ENCODE measurements at regions not wholly inside any gene's neighbourhood (a gene's known extent, or its start where the extent isn't known, plus 50 kb on each side); places are given as distances from the start of the nearest gene placed in this dataset.
"Not testable (repeated sequence)": the region's sequence is repeated elsewhere in the genome, so short reads cannot be mapped to it uniquely, and the experiment has no call there.

- DNase-seq: no peak
Measured at GRCh38 chr1:143574891-143575520, 396.8 kb downstream of the FAM72C start.

- not testable (repeated sequence) for DNase-seq
Measured at GRCh38 chr1:143572661-143573060, 399.1 kb downstream of the FAM72C start.

- not testable (repeated sequence) for DNase-seq
Measured at GRCh38 chr1:143563761-143564160, 408.0 kb downstream of the FAM72C start.

GRCh38 chr1:143553627-143554026 is 418.2 kb downstream of the FAM72C start:
- no peak for DNase-seq

GRCh38 chr1:143504703-143505102 is 467.1 kb downstream of the FAM72C start:
- DNase-seq: not testable (repeated sequence)

GRCh38 chr1:143504080-143504479 is 467.7 kb downstream of the FAM72C start:
- DNase-seq: not testable (repeated sequence)

- not testable (repeated sequence) for DNase-seq
Measured at GRCh38 chr1:143503048-143503447, 468.7 kb downstream of the FAM72C start.

GRCh38 chr1:143502038-143502437 is 469.7 kb downstream of the FAM72C start:
- not testable (repeated sequence) for DNase-seq

- DNase-seq: not testable (repeated sequence)
Measured at GRCh38 chr1:143498059-143498749, 473.6 kb downstream of the FAM72C start.

GRCh38 chr1:143497374-143497747 is 474.4 kb downstream of the FAM72C start:
- DNase-seq: no peak

GRCh38 chr1:143496526-143497373 is 475.0 kb downstream of the FAM72C start:
- DNase-seq: not testable (repeated sequence)

Data from activated CD4-positive, CD25-positive, alpha-beta regulatory T cell treated with anti-CD3 and anti-CD28 coated beads, Interleukin-2, amount 50 U/mL, for 72 hours (primary cell).